Adrenal gland (tissue), 5 donors: ENCODE measurements at regions not wholly inside any gene's neighbourhood (a gene's known extent, or its start where the extent isn't known, plus 50 kb on each side); places are given as distances from the start of the nearest gene placed in this dataset.

ENCODE experiments used
- POLR2A ChIP-seq, 2 donors: fragments of 450-650 bp; IDR thresholded peaks; one replicate each; pipeline ENCODE4 v1.6.1; 2017; ENCODE audit warnings: antibody characterized with exemption in 2 of 2, mild to moderate bottlenecking in 2 of 2, moderate library complexity in 1 of 2
- TF ChIP-seq, protein P1 (sequence below), 6 experiments: fragments of 450-650 bp in 4 of 6; fragments of 200-600 bp in 2 of 6; sonication (generic) in 1 of 6; IDR thresholded peaks; 1 replicate in 5 of 6; 2 replicates in 1 of 6; pipeline versions ENCODE4 v1.5.1 to v1.8.0; 2016 to 2021; ENCODE audit warnings: antibody characterized with exemption in 6 of 6, mild to moderate bottlenecking in 2 of 6, moderate library complexity in 1 of 6
- donor health status: DM: no; HTN: no; CAD: no.

DNA sequence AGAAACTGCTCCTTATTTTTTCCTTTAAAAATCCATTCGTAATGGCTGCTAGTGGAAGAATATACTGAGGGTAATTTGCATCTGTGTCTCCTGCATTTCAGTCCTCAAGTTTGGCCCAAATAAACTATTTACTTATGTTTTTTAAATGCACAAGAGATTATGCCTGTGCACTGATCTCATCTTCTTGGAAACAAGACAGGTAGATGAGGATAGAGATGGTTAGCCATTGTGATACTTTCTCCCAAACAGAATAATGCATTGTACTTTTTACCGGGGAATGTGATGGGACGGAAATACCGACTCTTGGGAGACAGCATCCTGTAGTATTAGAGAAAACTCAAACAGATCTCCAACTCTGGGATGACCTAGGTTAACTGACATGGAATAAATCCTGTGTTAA, 72.5 kb upstream of the DAB2 start:
- TF ChIP-seq, protein P1, sequence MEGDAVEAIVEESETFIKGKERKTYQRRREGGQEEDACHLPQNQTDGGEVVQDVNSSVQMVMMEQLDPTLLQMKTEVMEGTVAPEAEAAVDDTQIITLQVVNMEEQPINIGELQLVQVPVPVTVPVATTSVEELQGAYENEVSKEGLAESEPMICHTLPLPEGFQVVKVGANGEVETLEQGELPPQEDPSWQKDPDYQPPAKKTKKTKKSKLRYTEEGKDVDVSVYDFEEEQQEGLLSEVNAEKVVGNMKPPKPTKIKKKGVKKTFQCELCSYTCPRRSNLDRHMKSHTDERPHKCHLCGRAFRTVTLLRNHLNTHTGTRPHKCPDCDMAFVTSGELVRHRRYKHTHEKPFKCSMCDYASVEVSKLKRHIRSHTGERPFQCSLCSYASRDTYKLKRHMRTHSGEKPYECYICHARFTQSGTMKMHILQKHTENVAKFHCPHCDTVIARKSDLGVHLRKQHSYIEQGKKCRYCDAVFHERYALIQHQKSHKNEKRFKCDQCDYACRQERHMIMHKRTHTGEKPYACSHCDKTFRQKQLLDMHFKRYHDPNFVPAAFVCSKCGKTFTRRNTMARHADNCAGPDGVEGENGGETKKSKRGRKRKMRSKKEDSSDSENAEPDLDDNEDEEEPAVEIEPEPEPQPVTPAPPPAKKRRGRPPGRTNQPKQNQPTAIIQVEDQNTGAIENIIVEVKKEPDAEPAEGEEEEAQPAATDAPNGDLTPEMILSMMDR (IDR thresholded peaks at IDR 0.05): no peak
- TF ChIP-seq POLR2A (IDR thresholded peaks at IDR 0.05): no peak
